Hepatocyte (in vitro differentiated cells): ENCODE measurements at regions not wholly inside any gene's neighbourhood (a gene's known extent, or its start where the extent isn't known, plus 50 kb on each side); places are given as distances from the start of the nearest gene placed in this dataset.

ENCODE experiments used
- EZH2 ChIP-seq: fragments of 200-600 bp; sonication (generic); IDR thresholded peaks from 2 replicates; pipeline ENCODE4 v1.6.1; 2016; ENCODE audit warnings: antibody characterized with exemption, mild to moderate bottlenecking, borderline replicate concordance
- EZH2phosphoT487 ChIP-seq: fragments of 200-600 bp; sonication (generic); IDR thresholded peaks from one replicate; pipeline ENCODE4 v1.6.1; 2018; ENCODE audit warnings: antibody characterized with exemption, mild to moderate bottlenecking, low read depth, moderate library complexity; ENCODE audit not compliant: unreplicated experiment, severe bottlenecking
- TF ChIP-seq, protein P1 (sequence below): fragments of 200-600 bp; sonication (generic); IDR thresholded peaks from 2 replicates; pipeline ENCODE4 v1.5.1; 2016; ENCODE audit warnings: antibody characterized with exemption, mild to moderate bottlenecking; ENCODE audit not compliant: poor library complexity

DNA sequence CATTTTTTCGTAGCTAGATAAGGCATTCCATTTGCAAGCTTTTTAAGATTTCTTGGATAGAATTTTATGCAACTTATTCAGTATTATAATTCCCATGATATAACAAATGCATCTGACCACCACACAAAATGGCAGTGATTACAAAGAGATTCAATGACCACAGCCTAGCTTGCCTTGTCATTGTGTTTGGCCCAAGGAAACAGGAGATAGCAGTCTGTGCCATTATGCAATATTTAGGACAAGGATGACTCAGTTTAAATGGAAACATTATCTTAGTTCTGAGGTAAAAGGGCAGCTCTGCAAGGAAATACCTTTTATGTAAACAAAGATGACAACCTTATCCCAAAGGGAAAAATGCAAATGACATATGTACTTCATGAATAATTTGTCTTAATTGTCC lies 89.8 kb downstream of the NUDT12 start:
- TF ChIP-seq, protein P1, sequence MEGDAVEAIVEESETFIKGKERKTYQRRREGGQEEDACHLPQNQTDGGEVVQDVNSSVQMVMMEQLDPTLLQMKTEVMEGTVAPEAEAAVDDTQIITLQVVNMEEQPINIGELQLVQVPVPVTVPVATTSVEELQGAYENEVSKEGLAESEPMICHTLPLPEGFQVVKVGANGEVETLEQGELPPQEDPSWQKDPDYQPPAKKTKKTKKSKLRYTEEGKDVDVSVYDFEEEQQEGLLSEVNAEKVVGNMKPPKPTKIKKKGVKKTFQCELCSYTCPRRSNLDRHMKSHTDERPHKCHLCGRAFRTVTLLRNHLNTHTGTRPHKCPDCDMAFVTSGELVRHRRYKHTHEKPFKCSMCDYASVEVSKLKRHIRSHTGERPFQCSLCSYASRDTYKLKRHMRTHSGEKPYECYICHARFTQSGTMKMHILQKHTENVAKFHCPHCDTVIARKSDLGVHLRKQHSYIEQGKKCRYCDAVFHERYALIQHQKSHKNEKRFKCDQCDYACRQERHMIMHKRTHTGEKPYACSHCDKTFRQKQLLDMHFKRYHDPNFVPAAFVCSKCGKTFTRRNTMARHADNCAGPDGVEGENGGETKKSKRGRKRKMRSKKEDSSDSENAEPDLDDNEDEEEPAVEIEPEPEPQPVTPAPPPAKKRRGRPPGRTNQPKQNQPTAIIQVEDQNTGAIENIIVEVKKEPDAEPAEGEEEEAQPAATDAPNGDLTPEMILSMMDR: no peak
- TF ChIP-seq EZH2 (no peak), EZH2phosphoT487 (no peak)
